ENCODE measurements at regions not wholly inside any gene's neighbourhood (a gene's known extent, or its start where the extent isn't known, plus 50 kb on each side); places are given as distances from the start of the nearest gene placed in this dataset.

GRCh38 chr2:117763804-117764203 lies 50.7 kb upstream of the DDX18 start:
- no peak for TF ChIP-seq POLR2A (IDR thresholded peaks at IDR 0.05)
- TF ChIP-seq, protein P1, sequence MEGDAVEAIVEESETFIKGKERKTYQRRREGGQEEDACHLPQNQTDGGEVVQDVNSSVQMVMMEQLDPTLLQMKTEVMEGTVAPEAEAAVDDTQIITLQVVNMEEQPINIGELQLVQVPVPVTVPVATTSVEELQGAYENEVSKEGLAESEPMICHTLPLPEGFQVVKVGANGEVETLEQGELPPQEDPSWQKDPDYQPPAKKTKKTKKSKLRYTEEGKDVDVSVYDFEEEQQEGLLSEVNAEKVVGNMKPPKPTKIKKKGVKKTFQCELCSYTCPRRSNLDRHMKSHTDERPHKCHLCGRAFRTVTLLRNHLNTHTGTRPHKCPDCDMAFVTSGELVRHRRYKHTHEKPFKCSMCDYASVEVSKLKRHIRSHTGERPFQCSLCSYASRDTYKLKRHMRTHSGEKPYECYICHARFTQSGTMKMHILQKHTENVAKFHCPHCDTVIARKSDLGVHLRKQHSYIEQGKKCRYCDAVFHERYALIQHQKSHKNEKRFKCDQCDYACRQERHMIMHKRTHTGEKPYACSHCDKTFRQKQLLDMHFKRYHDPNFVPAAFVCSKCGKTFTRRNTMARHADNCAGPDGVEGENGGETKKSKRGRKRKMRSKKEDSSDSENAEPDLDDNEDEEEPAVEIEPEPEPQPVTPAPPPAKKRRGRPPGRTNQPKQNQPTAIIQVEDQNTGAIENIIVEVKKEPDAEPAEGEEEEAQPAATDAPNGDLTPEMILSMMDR (IDR thresholded peaks at IDR 0.05), result no peak
